K562 (cell line): ENCODE measurements at regions not wholly inside any gene's neighbourhood (a gene's known extent, or its start where the extent isn't known, plus 50 kb on each side); places are given as distances from the start of the nearest gene placed in this dataset.

Experiments used
- ATAC-seq: fragments of 200-7000 bp; cut with Tn5 transposase; 3 replicates; pipeline ENCODE4 v1.9.1; 2020; ENCODE audit warnings: moderate library complexity
- BruUV-seq: library from RNA; stranded (reverse); fragments of 400-500 nt; replicated peaks from 2 replicates; lab custom pipeline; 2021; lab: Mats Ljungman, UMichigan
- CTCF ChIA-PET: fragments of 300-600 bp; formaldehyde crosslinking; extraction: SDS; loops from one replicate; lab custom pipeline; 2021; ENCODE audit warnings: low intra/inter-chr PET ratio; lab: Yijun Ruan, JAX
- POLR2A ChIA-PET: fragments of 300-600, 350-650 bp; sonication (Branson Sonifier 250); formaldehyde crosslinking; extraction: SDS; loops from one replicate; lab custom pipeline; 2021; ENCODE audit warnings: antibody characterized with exemption, inconsistent platforms; lab: Yijun Ruan, JAX
- DNase-seq, 4 experiments: peaks; one replicate each; pipeline versions ENCODE4 v3.0.0 to v3.0.0-alpha.2; 2011 to 2018; ENCODE audit warnings: low spot score in 3 of 4, mixed read lengths in 3 of 4; ENCODE audit errors: extremely low read depth in 1 of 4
- FAIRE-seq: peaks from 2 replicates; lab custom pipeline; 2011; peaks lifted over from hg19 to GRCh38; lab: Jason Lieb, UNC
- H2AFZ ChIP-seq: 2 replicates; pipeline ENCODE4 v1.6.0; 2011; ENCODE audit warnings: low read depth, low read length, control low read depth, inconsistent platforms
- H3K27ac ChIP-seq: fragments of 200-600 bp; 3 replicates; pipeline ENCODE4 v1.8.0; 2011; ENCODE audit warnings: low read depth, mild to moderate bottlenecking, control low read depth, inconsistent platforms, low read length, moderate library complexity, mixed read lengths; ENCODE audit errors: extremely low read depth
- H3K27me3 ChIP-seq, 2 experiments: fragments of 300-600 bp in 1 of 2; 2 replicates in 1 of 2; 3 replicates in 1 of 2; pipeline versions ENCODE4 v1.6.0 to v1.8.0; 2011; ENCODE audit warnings: inconsistent platforms in 2 of 2, low read length in 2 of 2, mild to moderate bottlenecking in 1 of 2, mixed read lengths in 1 of 2, moderate library complexity in 1 of 2; ENCODE audit not compliant: control insufficient read depth in 2 of 2, insufficient read depth in 2 of 2
- H3K36me3 ChIP-seq: fragments of 300-600 bp; 3 replicates; pipeline ENCODE4 v1.8.0; 2011; ENCODE audit warnings: mild to moderate bottlenecking, low read length, inconsistent platforms; ENCODE audit not compliant: control insufficient read depth, insufficient read depth
- H3K4me1 ChIP-seq, 2 experiments: fragments of 200-600 bp in 1 of 2; replicated peaks in 1 of 2; 2 replicates in 1 of 2; 3 replicates in 1 of 2; pipeline versions ENCODE4 v1.5.1 to v1.8.0; 2011; ENCODE audit warnings: inconsistent platforms in 2 of 2, low read length in 2 of 2, mild to moderate bottlenecking in 1 of 2, mixed read lengths in 1 of 2, moderate library complexity in 1 of 2; ENCODE audit not compliant: control insufficient read depth in 2 of 2, insufficient read depth in 2 of 2
- H3K4me2 ChIP-seq: 2 replicates; pipeline ENCODE4 v1.6.1; 2011; ENCODE audit warnings: low read length, control low read depth, inconsistent platforms, mixed read lengths; ENCODE audit not compliant: insufficient read depth
- H3K4me3 ChIP-seq: fragments of 200-600 bp; sonication (generic), shearing (Covaris generic); 2 replicates; pipeline ENCODE4 v1.5.1; 2016; ENCODE audit warnings: control low read depth, inconsistent platforms
- H3K79me2 ChIP-seq: fragments of 200-600 bp; 3 replicates; pipeline ENCODE4 v1.8.0; 2011; ENCODE audit warnings: low read length, inconsistent platforms; ENCODE audit not compliant: control insufficient read depth, insufficient read depth
- H3K9ac ChIP-seq, 2 experiments: 2 replicates each; pipeline versions ENCODE4 v1.6.0 to v1.6.1; 2011; ENCODE audit warnings: low read depth in 2 of 2, low read length in 2 of 2, control low read depth in 1 of 2, inconsistent platforms in 1 of 2, mild to moderate bottlenecking in 1 of 2, mixed read lengths in 1 of 2; ENCODE audit not compliant: insufficient read depth in 1 of 2
- H3K9me1 ChIP-seq: one replicate; pipeline ENCODE4 v1.6.0; 2011; ENCODE audit warnings: inconsistent platforms, mild to moderate bottlenecking, low read length, moderate library complexity; ENCODE audit not compliant: control insufficient read depth, insufficient read depth
- H3K9me3 ChIP-seq: replicated peaks from 2 replicates; pipeline ENCODE4 v1.5.1; 2011; ENCODE audit warnings: low read depth, low read length, inconsistent platforms; ENCODE audit not compliant: control insufficient read depth, insufficient read depth
- H4K20me1 ChIP-seq: replicated peaks from 2 replicates; pipeline ENCODE4 v1.6.1; 2011; ENCODE audit warnings: low read length, inconsistent platforms, mixed read lengths; ENCODE audit not compliant: control insufficient read depth, insufficient read depth
- BRF1 ChIP-seq: IDR thresholded peaks from 3 replicates; pipeline ENCODE4 v1.6.1; 2011; ENCODE audit warnings: borderline replicate concordance, mild to moderate bottlenecking; ENCODE audit not compliant: insufficient read length; ENCODE audit errors: extremely low read depth
- CBX1 ChIP-seq: sonication (generic); IDR thresholded peaks from 2 replicates; pipeline ENCODE4 v1.6.1; 2016; ENCODE audit warnings: antibody characterized with exemption, low read depth, mild to moderate bottlenecking
- PHTF2 ChIP-seq: fragments of 250-450 bp; sonication (Bioruptor Pico); IDR thresholded peaks from 2 replicates; pipeline ENCODE4 v1.5.0; 2021; ENCODE audit warnings: mild to moderate bottlenecking
- REST ChIP-seq, 2 experiments: fragments of 450-650 bp; formaldehyde crosslinking in 1 of 2; IDR thresholded peaks; 2 replicates each; pipeline versions ENCODE4 v1.4.0 to v1.6.1; 2014 to 2020; ENCODE audit warnings: mild to moderate bottlenecking in 2 of 2, borderline replicate concordance in 1 of 2, low read depth in 1 of 2
- SIN3B ChIP-seq: fragments of 450-650 bp; IDR thresholded peaks from 2 replicates; pipeline ENCODE4 v1.6.1; 2017; ENCODE audit warnings: low read depth, mild to moderate bottlenecking, moderate library complexity
- ZKSCAN3 ChIP-seq: fragments of 250-450 bp; sonication (Bioruptor Pico); IDR thresholded peaks from 2 replicates; pipeline ENCODE4 v1.4.0; 2020
- ZNF224 ChIP-seq: sonication (generic); formaldehyde crosslinking; IDR thresholded peaks from 2 replicates; pipeline ENCODE4 v1.8.0; 2022; ENCODE audit warnings: mild to moderate bottlenecking, missing genetic modification reagents
- ZNF436 ChIP-seq: fragments of 250-450, 450-650 bp; sonication (Bioruptor Pico); formaldehyde crosslinking; IDR thresholded peaks from 2 replicates; pipeline ENCODE4 v1.7.0; 2020; ENCODE audit warnings: mild to moderate bottlenecking
- ZNF717 ChIP-seq: fragments of 250-450 bp; sonication (Bioruptor Pico); IDR thresholded peaks from 2 replicates; pipeline ENCODE4 v1.5.0; 2021
- WGBS: fragments of 100-300 bp; shearing (Covaris generic); methylation state at CpG from one replicate; pipeline ENCODE4 v1.1.6; 2016; ENCODE audit warnings: low coverage, mixed read lengths; ENCODE audit not compliant: insufficient coverage; ENCODE audit errors: missing lambda C conversion rate; 5-methylcytosine and 5-hydroxymethylcytosine counted together
- in situ Hi-C: fragments of 300-500 bp; cut with MboI; formaldehyde crosslinking; loops from 4 replicates; pipeline ENCODE4 v1.15.0; 2018; ENCODE audit warnings: inconsistent platforms, mixed read lengths
- intact Hi-C: fragments of 100-400 bp; cut with micrococcal nuclease; formaldehyde crosslinking; loops from 2 replicates; pipeline ENCODE4 v1.14.2; 2022

DNA sequence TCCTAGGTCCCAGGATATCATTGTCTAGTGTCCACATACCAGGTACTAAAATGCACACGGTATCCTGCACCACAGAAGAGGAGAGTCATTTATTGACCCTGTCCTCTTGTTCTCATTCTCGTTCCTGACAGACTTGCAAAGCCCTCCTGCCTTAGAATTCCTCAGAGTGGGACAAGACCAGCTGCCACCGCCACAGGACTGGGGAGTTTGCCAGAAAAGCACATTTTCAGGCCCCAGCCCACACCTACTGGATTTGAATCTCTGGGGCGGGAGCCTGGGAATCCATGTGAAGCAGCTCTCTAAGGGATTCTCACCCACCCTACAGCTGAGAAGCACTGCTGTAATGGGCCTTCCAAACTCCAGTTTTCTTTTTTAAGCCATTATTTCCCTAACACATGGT is 68.0 kb upstream of the FANCC start:
- ATAC-seq (peak; percentile 38; the same call in 2 of the 3 replicates), FAIRE-seq (no peak), DNase-seq (no peak)
- WGBS = 23% methylated on average over 4 of the region's 4 CpGs
- intact Hi-C loops = no loop called here
- no peaks in the 10 kb centered on the region for H4K20me1 ChIP-seq
- ChIA-PET CTCF (no interaction called here), POLR2A (interaction anchor here (0.7 to 1.2 kb wide), 3 partner anchors 9 to 379 kb away, joined by 3 to 4 read pairs (median 3); no protein-coding TSS in a partner anchor)
- H3K4me1 ChIP-seq = peaks cover 0 to 11% of the 10 kb centered on the region in 2 experiments; a peak in 1 of 5 replicates
- peaks cover 0 to 5% of the 10 kb centered on the region in 2 experiments; a peak in 3 of 5 replicates for H3K27me3 ChIP-seq
- H3K79me2 ChIP-seq = no peaks in the 10 kb centered on the region
- H3K9me1 ChIP-seq = no peaks in the 10 kb centered on the region
- H3K36me3 ChIP-seq = no peaks in the 10 kb centered on the region
- no peaks in the 10 kb centered on the region for H3K9me3 ChIP-seq
- no peak for TF ChIP-seq ZKSCAN3 (CRISPR knock-in tag)
- no peak for TF ChIP-seq CBX1
- no peak for TF ChIP-seq BRF1
- TF ChIP-seq ZNF436 = no peak
- no peak for TF ChIP-seq ZNF224 (CRISPR knock-in tag)
- TF ChIP-seq PHTF2 = no peak
- no peak for TF ChIP-seq SIN3B
- no peak for TF ChIP-seq ZNF717 (CRISPR knock-in tag)
- TF ChIP-seq REST (IDR thresholded peaks at IDR 0.05; ENCODE audit: borderline replicate concordance) = no peak
- no peak for TF ChIP-seq REST (CRISPR knock-in tag; IDR thresholded peaks at IDR 0.05; ENCODE audit: low read depth)
- no peak overlapping the region for H3K9ac ChIP-seq
- BruUV-seq = no TSS peak
- peak overlapping the region; percentile 32; the same call in 1 of the 2 replicates for H2AFZ ChIP-seq
- H3K4me2 ChIP-seq = no peak overlapping the region
- no peak overlapping the region for H3K27ac ChIP-seq
- H3K4me3 ChIP-seq = no peak overlapping the region
- in situ Hi-C loops = no loop called here
